ENCODE measurements at regions not wholly inside any gene's neighbourhood (a gene's known extent, or its start where the extent isn't known, plus 50 kb on each side); places are given as distances from the start of the nearest gene placed in this dataset.

DNA sequence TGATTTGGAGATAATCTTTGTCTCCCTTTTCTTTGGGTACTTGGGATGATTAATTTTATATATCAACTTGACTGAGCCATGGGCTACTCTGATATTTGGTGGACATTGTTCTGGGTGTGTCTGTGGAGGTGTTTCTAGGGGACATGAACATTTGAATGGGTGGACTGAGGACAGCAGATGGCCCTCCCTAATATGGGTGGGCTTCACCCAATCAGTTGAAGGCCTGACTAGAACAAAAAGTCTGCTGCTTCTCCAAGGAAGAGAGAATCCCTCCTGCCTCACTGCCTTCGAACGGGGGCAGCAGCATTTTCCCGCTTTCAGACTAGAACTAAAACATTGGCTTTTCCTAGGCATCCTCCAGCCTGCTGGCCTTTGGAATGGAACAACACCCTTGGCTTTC is 73.9 kb upstream of the EMX2 start:
- Histone ChIP-seq H3K4me1 (ENCODE audit: insufficient read depth) (no peaks in the 10 kb centered on the region), H3K4me2 (no peak overlapping the region), H2AFZ (no peak overlapping the region), H3K27me3 (ENCODE audit: insufficient read depth) (no peaks in the 10 kb centered on the region), H3K4me3 (no peak overlapping the region), H3K9me2 (ENCODE audit: insufficient read depth) (no peaks in the 10 kb centered on the region), H3F3A (replicated peaks; ENCODE audit: low read depth) (no peaks in the 10 kb centered on the region), H3K36me3 (ENCODE audit: insufficient read depth) (no peaks in the 10 kb centered on the region), H3K27ac (ENCODE audit: low read depth) (no peak overlapping the region), H3K79me2 (replicated peaks; ENCODE audit: insufficient read depth) (no peaks in the 10 kb centered on the region), H4K20me1 (replicated peaks; ENCODE audit: insufficient read depth) (no peaks in the 10 kb centered on the region)
- TF ChIP-seq ETS1 (IDR thresholded peaks at IDR 0.05) (no peak), JUNB (IDR thresholded peaks at IDR 0.05; ENCODE audit: unreplicated experiment) (no peak), ZNF462 (CRISPR knock-in tag; IDR thresholded peaks at IDR 0.05) (no peak), EZH2phosphoT487 (IDR thresholded peaks at IDR 0.05; ENCODE audit: unreplicated experiment) (no peak), EZH2 (IDR thresholded peaks at IDR 0.05; ENCODE audit: low read depth, unreplicated experiment) (no peak), ZNF114 (CRISPR knock-in tag; IDR thresholded peaks at IDR 0.05) (no peak), ZNF331 (CRISPR knock-in tag; IDR thresholded peaks at IDR 0.05; ENCODE audit: low read depth) (no peak), STAT1 (IDR thresholded peaks at IDR 0.05; ENCODE audit: unreplicated experiment) (no peak), CREB1 (CRISPR knock-in tag; IDR thresholded peaks at IDR 0.05; ENCODE audit: low read depth) (no peak), NANOG (IDR thresholded peaks at IDR 0.05; ENCODE audit: borderline replicate concordance) (no peak)
- TF ChIP-seq, protein P1, sequence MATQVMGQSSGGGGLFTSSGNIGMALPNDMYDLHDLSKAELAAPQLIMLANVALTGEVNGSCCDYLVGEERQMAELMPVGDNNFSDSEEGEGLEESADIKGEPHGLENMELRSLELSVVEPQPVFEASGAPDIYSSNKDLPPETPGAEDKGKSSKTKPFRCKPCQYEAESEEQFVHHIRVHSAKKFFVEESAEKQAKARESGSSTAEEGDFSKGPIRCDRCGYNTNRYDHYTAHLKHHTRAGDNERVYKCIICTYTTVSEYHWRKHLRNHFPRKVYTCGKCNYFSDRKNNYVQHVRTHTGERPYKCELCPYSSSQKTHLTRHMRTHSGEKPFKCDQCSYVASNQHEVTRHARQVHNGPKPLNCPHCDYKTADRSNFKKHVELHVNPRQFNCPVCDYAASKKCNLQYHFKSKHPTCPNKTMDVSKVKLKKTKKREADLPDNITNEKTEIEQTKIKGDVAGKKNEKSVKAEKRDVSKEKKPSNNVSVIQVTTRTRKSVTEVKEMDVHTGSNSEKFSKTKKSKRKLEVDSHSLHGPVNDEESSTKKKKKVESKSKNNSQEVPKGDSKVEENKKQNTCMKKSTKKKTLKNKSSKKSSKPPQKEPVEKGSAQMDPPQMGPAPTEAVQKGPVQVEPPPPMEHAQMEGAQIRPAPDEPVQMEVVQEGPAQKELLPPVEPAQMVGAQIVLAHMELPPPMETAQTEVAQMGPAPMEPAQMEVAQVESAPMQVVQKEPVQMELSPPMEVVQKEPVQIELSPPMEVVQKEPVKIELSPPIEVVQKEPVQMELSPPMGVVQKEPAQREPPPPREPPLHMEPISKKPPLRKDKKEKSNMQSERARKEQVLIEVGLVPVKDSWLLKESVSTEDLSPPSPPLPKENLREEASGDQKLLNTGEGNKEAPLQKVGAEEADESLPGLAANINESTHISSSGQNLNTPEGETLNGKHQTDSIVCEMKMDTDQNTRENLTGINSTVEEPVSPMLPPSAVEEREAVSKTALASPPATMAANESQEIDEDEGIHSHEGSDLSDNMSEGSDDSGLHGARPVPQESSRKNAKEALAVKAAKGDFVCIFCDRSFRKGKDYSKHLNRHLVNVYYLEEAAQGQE (IDR thresholded peaks at IDR 0.05; ENCODE audit: unreplicated experiment) = no peak
- Mint-ChIP-seq H3K36me3 (ENCODE audit: low read depth) (no peaks in the 10 kb centered on the region), H3K27me3 (ENCODE audit: insufficient read depth, low read depth, poor library complexity) (peaks cover 13% of the 10 kb centered on the region), H3K4me3 (no peak overlapping the region), H3K27ac (no peak overlapping the region), H3K4me1 (peaks cover 12% of the 10 kb centered on the region; the same call in 2 of the 3 replicates), H3K9me3 (no peaks in the 10 kb centered on the region; the same call in 1 of the 3 replicates)
- DNase-seq (ENCODE audit: low spot score) = no peak
- ATAC-seq = no peak
